ENCODE measurements at regions not wholly inside any gene's neighbourhood (a gene's known extent, or its start where the extent isn't known, plus 50 kb on each side); places are given as distances from the start of the nearest gene placed in this dataset.
"Not testable (repeated sequence)": the region's sequence is repeated elsewhere in the genome, so short reads cannot be mapped to it uniquely, and the experiment has no call there.

DNA sequence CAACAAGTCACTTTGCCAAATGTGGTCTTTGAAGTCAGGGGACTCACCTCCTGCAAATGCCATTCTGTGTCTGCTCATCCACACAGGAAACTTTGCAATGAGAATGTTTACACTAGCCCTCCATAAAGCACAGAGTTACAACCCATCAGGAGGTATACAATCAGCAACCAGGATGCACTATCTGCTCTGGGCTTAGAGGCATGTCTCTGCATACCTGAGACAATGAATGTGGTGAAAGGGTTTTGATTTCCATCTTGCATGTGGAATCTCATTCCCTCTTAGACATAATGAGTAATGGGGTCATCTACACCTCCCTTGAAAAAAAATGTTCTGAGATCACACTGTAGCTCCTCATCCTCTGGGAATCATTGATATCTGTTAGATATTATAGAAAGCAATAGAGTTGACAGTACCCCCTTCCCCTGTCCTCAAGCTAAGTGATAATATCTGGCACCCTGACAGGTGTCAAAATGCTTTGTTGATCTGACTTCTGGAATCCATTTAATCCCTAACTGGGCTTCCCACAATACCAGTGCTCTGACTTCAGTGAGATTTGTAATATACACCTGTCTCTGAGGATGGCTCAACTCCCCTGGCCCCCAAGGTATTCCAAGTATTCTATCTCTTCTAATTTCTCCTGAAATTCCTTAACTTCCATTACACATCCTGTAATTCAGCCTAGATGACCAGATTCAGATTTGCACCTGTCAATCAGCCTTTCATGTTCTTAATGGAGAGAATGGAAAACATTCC is 163.4 kb upstream of the NLGN4Y start:
- H3K4me1 ChIP-seq (replicated peaks in 1 of 2) = no peaks in the 10 kb centered on the region
- no peak for DNase-seq
- no peak overlapping the region for H3K27ac ChIP-seq
- no peaks in the 10 kb centered on the region for H3K27me3 ChIP-seq
- no peak for TF ChIP-seq POLR2A (IDR thresholded peaks at IDR 0.05)
- TF ChIP-seq, protein P1, sequence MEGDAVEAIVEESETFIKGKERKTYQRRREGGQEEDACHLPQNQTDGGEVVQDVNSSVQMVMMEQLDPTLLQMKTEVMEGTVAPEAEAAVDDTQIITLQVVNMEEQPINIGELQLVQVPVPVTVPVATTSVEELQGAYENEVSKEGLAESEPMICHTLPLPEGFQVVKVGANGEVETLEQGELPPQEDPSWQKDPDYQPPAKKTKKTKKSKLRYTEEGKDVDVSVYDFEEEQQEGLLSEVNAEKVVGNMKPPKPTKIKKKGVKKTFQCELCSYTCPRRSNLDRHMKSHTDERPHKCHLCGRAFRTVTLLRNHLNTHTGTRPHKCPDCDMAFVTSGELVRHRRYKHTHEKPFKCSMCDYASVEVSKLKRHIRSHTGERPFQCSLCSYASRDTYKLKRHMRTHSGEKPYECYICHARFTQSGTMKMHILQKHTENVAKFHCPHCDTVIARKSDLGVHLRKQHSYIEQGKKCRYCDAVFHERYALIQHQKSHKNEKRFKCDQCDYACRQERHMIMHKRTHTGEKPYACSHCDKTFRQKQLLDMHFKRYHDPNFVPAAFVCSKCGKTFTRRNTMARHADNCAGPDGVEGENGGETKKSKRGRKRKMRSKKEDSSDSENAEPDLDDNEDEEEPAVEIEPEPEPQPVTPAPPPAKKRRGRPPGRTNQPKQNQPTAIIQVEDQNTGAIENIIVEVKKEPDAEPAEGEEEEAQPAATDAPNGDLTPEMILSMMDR (IDR thresholded peaks at IDR 0.05) = no peak
- intact Hi-C loops (cut with DNase I) = no loop called here
- H3K9me3 ChIP-seq (replicated peaks in 1 of 3) = no peaks in the 10 kb centered on the region
- no peaks in the 10 kb centered on the region for H3K36me3 ChIP-seq (replicated peaks in 1 of 2)
- H3K4me3 ChIP-seq = no peak overlapping the region

DNA sequence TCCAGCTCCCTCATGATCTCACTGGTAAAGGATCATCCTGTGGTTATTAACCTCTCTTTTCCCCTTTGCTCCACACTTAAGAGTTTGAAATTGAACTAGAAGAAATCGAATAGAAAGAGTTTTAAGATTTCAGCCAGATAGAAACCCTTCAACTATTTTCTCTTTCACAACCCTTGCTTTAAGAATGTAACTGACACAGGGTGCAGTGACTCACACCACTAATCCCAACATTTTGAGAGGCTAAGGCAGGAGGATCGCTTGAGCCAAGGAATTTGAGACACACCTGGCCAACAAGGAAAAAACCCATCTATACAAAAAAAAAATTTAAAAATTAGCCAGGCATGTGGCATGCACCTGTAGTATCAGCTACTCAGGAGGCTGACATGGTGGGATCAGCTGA is 150.7 kb upstream of the NLGN4Y start:
- Histone ChIP-seq H3K27ac (no peak overlapping the region), H3K27me3 (no peaks in the 10 kb centered on the region), H3K4me1 (replicated peaks in 1 of 2) (no peaks in the 10 kb centered on the region), H3K4me3 (no peak overlapping the region), H3K36me3 (replicated peaks in 1 of 2) (no peaks in the 10 kb centered on the region), H3K9me3 (replicated peaks in 1 of 3) (no peaks in the 10 kb centered on the region)
- no peak for DNase-seq
- intact Hi-C loops (cut with DNase I) = no loop called here
- WGBS, 4 donors = 72 to 75% methylated on average over 2 of the region's 2 CpGs; no CpG with 5 or more reads in 2 of the 4 donors
- TF ChIP-seq, protein P1 (IDR thresholded peaks at IDR 0.05) = no peak

DNA sequence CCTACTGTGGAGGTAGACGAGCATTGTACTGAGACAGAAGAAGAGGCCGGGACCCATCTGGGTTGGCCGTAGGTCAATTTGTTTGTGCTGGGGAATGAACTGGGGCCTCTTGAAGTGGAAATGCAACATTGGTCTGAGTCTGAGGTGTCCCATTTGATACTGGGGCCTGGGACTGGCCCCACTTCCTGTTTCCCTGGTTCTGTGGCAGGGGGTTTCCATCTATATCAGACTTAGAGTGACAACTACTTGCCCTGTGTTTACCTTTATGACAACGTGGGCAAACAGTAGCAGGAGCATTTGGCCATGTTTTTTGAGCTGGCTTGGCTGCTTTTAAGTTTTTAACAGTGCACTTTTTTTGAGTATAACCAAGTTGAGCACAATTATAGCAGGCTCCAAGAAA is 146.1 kb upstream of the NLGN4Y start:
- Histone ChIP-seq H3K27me3 (no peaks in the 10 kb centered on the region), H3K36me3 (replicated peaks in 1 of 2) (no peaks in the 10 kb centered on the region), H3K27ac (no peak overlapping the region), H3K4me1 (replicated peaks in 1 of 2) (no peaks in the 10 kb centered on the region), H3K9me3 (replicated peaks in 1 of 3) (no peaks in the 10 kb centered on the region), H3K4me3 (no peak overlapping the region)
- 74 to 79% methylated on average over 2 to 4 of the region's 4 CpGs; no CpG with 5 or more reads in 2 of the 4 donors for WGBS, 4 donors
- no peak for DNase-seq
- intact Hi-C loops (cut with DNase I) = no loop called here
- no peak for TF ChIP-seq POLR2A (IDR thresholded peaks at IDR 0.05)
- TF ChIP-seq, protein P1 (IDR thresholded peaks at IDR 0.05) = no peak

DNA sequence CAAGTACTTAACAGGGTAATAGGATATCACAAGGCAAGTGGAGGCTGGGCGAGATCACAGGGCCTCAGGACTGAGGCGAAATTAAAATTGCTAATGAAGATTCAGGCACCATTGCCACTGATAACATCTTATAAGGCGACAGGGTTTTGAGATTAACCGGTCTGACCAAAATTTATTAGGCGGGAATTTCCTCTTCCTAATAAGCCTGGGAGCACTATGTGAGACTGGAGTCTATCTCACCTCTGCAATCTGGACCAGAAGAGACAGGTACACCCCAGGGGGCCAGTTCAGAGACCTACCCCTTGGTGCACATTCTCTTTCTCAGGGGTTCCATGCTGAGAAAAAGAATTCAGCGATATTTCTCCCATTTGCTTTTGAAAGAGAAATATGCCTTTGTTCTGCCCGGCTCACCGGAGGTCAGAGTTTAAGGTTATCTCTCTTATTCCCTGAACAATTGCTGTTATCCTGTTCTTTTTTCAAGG is 113.7 kb upstream of the NLGN4Y start:
- intact Hi-C loops (cut with DNase I); H3K4me3 ChIP-seq; H3K4me1 ChIP-seq (replicated peaks in 1 of 2); H3K27me3 ChIP-seq; H3K27ac ChIP-seq; DNase-seq; H3K9me3 ChIP-seq (replicated peaks in 1 of 3); H3K36me3 ChIP-seq (replicated peaks in 1 of 2): not testable (repeated sequence)
- 27 to 29% methylated on average over 7 to 8 of the region's 8 CpGs; no CpG with 5 or more reads in 2 of the 4 donors for WGBS, 4 donors

DNA sequence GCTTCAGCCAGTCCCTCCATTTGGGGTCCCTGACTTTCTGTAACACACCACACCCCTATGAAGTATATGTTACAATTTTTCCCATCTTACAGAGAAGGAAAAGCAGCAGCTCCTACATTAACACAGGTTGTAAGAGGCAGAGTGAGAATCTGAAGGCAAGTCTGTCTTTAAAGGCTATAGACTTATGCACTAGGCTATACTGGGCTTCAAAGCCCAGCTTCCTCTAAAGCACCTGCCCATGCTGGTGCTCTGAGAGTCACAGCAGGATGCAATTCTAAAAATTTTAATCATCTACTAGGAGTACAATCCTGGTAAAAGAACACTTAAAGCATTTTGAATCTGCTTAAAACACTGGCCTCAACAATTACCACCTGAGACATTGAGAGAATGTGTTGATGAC is 113.0 kb upstream of the NLGN4Y start:
- DNase-seq = no peak
- Histone ChIP-seq H3K27me3 (no peaks in the 10 kb centered on the region), H3K36me3 (replicated peaks in 1 of 2) (no peaks in the 10 kb centered on the region), H3K9me3 (replicated peaks in 1 of 3) (no peaks in the 10 kb centered on the region), H3K4me3 (no peak overlapping the region), H3K4me1 (replicated peaks in 1 of 2) (no peaks in the 10 kb centered on the region), H3K27ac (no peak overlapping the region)
- intact Hi-C loops (cut with DNase I) = no loop called here
- TF ChIP-seq, protein P1 (IDR thresholded peaks at IDR 0.05) = no peak
- TF ChIP-seq POLR2A (IDR thresholded peaks at IDR 0.05) = no peak

Data from adrenal gland (tissue), 9 donors.